Colonic mucosa (tissue), 4 donors: ENCODE measurements at regions not wholly inside any gene's neighbourhood (a gene's known extent, or its start where the extent isn't known, plus 50 kb on each side); places are given as distances from the start of the nearest gene placed in this dataset.

Experiments used
- DNase-seq: peaks from one replicate; pipeline ENCODE4 v3.0.0-alpha.2; 2020
- H3K27ac ChIP-seq: fragments of 200-600 bp; one replicate; pipeline ENCODE4 v1.8.0; 2021
- H3K27me3 ChIP-seq: fragments of 200-600 bp; one replicate; pipeline ENCODE4 v1.8.0; 2021
- H3K36me3 ChIP-seq: fragments of 200-600 bp; one replicate; pipeline ENCODE4 v1.8.0; 2021
- H3K4me1 ChIP-seq: fragments of 200-600 bp; one replicate; pipeline ENCODE4 v1.8.0; 2021; ENCODE audit warnings: mild to moderate bottlenecking
- H3K4me3 ChIP-seq: fragments of 200-600 bp; one replicate; pipeline ENCODE4 v1.8.0; 2021
- H3K9ac ChIP-seq, 2 donors: one replicate each; pipeline ENCODE4 v1.7.0; 2013; ENCODE audit warnings: control low read depth in 2 of 2, low read depth in 2 of 2, low read length in 2 of 2
- H3K9me3 ChIP-seq: fragments of 200-600 bp; one replicate; pipeline ENCODE4 v1.8.0; 2021
- intact Hi-C: fragments of 100-400 bp; cut with DNase I; formaldehyde crosslinking; loops from one replicate; pipeline ENCODE4 v1.14.1; 2022
- TF ChIP-seq, protein P1 (sequence below): fragments of 200-600 bp; IDR thresholded peaks from one replicate; pipeline ENCODE4 v1.8.0; 2022; ENCODE audit warnings: antibody characterized with exemption, mild to moderate bottlenecking
- donor health status: healthy.
- donor health status: DM: no; HTN: no; CAD: no.
- donor health status: DM: no; HTN: no; CAD: no.

DNA sequence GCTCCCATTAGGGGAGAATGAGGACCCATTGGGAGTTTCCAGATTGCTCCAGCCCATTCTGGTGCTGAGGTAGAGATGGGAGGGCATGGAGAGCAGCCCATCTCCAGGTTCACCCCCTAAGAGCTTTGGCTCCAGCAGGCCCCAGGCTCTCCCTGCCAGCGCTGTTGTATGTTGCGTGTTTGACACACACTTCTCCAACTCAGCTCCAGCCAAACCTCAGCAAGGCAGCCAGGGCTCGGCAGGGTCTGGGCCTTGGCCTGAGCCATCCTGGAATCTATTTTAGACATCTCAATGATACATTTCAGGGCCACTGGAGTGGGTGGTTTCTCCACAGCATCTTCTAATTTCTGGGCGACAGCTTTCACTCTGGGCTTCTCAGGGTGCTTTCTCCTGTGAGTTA is 117.0 kb downstream of the NAV1 start:
- Histone ChIP-seq H3K36me3 (no peaks in the 10 kb centered on the region), H3K27ac (no peak overlapping the region), H3K4me3 (no peak overlapping the region), H3K27me3 (no peaks in the 10 kb centered on the region), H3K4me1 (peaks cover 11% of the 10 kb centered on the region), H3K9me3 (no peaks in the 10 kb centered on the region), H3K9ac (no peak overlapping the region)
- TF ChIP-seq, protein P1, sequence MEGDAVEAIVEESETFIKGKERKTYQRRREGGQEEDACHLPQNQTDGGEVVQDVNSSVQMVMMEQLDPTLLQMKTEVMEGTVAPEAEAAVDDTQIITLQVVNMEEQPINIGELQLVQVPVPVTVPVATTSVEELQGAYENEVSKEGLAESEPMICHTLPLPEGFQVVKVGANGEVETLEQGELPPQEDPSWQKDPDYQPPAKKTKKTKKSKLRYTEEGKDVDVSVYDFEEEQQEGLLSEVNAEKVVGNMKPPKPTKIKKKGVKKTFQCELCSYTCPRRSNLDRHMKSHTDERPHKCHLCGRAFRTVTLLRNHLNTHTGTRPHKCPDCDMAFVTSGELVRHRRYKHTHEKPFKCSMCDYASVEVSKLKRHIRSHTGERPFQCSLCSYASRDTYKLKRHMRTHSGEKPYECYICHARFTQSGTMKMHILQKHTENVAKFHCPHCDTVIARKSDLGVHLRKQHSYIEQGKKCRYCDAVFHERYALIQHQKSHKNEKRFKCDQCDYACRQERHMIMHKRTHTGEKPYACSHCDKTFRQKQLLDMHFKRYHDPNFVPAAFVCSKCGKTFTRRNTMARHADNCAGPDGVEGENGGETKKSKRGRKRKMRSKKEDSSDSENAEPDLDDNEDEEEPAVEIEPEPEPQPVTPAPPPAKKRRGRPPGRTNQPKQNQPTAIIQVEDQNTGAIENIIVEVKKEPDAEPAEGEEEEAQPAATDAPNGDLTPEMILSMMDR: no peak
- no peak for DNase-seq
- intact Hi-C loops: no loop called here

DNA sequence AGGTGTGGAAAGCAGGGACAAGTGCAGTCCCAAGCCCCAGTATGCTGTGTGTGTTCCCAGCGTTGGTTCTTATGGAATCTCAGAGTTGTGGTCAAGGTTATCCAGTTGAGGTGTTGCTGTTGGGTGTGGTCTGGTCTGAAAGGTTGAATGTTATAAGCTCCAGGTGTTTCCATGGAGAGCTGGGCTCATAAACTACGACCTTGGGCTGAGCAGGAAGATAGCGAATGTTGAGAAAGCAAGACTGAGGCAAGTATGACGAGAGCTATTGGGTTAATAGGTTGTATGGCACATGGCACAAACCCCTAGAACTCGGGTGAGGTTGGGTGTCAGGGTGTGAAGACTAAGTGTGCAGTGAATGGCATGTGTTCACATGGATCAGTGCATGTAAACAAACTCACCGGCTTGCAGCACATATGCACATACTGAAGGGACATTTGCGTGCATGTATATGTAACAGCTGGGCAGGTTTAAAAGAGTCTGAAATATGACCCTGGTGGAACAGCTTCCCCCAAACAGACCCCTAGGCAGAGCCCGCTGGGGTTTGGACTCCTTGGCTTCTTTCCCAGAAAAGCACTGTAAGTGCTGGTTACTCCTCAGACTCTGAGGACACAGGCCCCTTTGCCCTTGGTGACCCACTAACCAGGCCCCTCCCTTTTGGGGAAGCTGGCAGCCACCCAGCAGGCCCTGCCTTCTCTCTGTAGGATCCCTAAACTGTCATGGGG is 117.5 kb downstream of the NAV1 start:
- Histone ChIP-seq H3K27ac (peak overlapping the region; percentile 2), H3K4me1 (peaks cover 11% of the 10 kb centered on the region), H3K9ac (peak overlapping the region in 1 of 2 donors; percentile 13), H3K4me3 (no peak overlapping the region), H3K9me3 (no peaks in the 10 kb centered on the region), H3K27me3 (no peaks in the 10 kb centered on the region), H3K36me3 (no peaks in the 10 kb centered on the region)
- TF ChIP-seq, protein P1: no peak
- intact Hi-C loops: no loop called here
- peak; percentile 76 for DNase-seq

DNA sequence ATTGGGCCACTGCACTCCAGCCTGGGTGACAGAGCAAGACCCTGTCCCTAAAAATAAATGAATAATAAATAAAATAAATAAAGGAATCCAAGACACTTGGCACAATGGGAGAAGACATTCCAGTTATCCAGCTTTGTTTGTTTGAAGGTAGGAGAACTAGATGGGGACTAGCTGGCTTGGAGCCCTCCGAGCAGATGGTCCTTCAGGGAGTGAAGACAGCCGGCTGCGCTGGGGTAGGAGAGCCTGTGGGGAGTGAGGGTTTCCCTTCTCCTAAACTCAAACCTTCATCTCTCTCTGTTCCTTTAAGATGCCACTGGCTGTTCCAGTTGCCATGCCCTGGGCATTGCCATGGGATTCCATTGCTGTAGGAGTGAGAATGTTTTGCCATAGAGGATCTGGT is 120.6 kb downstream of the NAV1 start:
- TF ChIP-seq, protein P1: no peak
- intact Hi-C loops: no loop called here

DNA sequence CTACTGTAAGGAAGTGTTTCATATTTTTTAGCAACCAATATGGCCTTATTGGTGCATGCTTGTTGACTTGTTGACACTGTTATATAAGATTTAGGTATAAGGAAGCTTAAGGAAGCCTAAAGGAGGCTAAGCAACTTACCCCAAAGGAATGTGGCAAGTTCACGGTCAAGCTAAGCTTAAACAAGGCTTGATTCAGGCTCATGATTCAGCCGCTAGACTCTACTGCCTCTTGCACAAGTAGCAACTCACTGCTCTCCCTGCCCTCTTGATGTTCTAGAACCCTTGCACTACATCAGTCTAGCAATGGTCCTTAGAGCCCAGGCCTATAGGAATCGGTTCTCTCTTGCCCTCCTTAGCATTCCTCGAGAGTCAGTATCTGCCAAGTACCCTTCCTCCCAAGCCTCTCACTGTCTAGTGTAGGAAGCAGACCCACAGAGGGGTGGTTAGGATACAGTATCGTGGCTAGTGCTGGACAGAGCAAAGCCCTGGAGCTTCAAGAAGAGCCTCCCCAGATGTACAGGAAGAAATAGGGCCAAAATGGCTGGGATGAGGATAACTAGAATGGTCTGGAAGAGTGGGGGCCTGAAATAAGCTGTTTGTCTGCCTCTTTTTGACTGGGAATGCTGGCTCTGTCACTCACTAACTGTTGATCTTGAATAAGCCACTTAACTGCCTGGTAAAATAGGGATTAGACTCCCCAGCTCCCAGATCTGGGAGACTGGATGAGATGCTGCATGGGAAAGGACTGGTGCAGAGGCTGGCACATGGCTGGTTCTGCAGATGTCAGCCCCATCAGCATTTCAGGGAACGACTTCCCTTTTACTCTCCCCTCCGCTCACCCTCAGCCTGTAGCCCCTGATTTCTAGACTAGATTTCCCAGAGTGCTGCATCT is 122.2 kb downstream of the NAV1 start:
- no peaks in the 10 kb centered on the region for H3K27me3 ChIP-seq
- no peak overlapping the region for H3K27ac ChIP-seq
- H3K4me3 ChIP-seq: no peak overlapping the region
- TF ChIP-seq, protein P1: no peak
- peaks cover 8% of the 10 kb centered on the region for H3K4me1 ChIP-seq
- H3K36me3 ChIP-seq: no peaks in the 10 kb centered on the region
- intact Hi-C loops: no loop called here
- H3K9me3 ChIP-seq: no peaks in the 10 kb centered on the region
- no peak overlapping the region for H3K9ac ChIP-seq
- DNase-seq: no peak

More for the DNA sequence above, 120.6 kb downstream of the NAV1 start:
- no peak overlapping the region for H3K9ac ChIP-seq
- no peaks in the 10 kb centered on the region for H3K9me3 ChIP-seq
- no peaks in the 10 kb centered on the region for H3K36me3 ChIP-seq
- H3K27me3 ChIP-seq: no peaks in the 10 kb centered on the region
- peaks cover 11% of the 10 kb centered on the region for H3K4me1 ChIP-seq
- no peak overlapping the region for H3K27ac ChIP-seq
- no peak overlapping the region for H3K4me3 ChIP-seq
- no peak for DNase-seq

DNA sequence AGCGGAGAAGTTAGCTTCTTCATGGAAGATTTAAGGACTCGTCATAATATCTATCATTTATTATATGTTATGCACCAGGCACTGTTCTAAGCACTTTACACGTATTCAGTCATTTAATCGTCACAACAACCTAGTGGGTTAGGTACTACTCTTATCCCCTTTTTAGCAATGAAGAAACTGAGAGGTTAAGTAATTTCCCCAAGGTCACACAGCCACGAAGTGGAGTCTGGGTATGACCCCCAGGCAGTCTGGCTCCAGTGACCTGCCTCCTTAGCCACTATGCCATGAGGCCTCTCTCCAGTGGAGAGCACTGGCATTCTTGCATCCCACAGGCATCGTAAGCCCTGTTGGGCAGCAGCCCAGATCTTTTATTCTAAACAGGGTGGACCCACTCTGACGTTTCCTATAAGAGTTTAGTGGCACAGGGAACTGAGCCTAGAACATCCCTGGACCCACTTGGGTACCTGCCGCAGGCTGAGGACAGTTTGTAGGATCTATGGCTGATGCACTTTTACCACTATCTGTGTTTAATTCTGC is 123.0 kb downstream of the NAV1 start:
- H3K27ac ChIP-seq: no peak overlapping the region
- H3K27me3 ChIP-seq: no peaks in the 10 kb centered on the region
- H3K4me3 ChIP-seq: no peak overlapping the region
- no peaks in the 10 kb centered on the region for H3K9me3 ChIP-seq
- TF ChIP-seq, protein P1: no peak
- intact Hi-C loops: no loop called here
- no peak for DNase-seq
- H3K4me1 ChIP-seq: peaks cover under 1% of the 10 kb centered on the region
- H3K9ac ChIP-seq: no peak overlapping the region
- H3K36me3 ChIP-seq: no peaks in the 10 kb centered on the region
